ENCODE measurements at regions not wholly inside any gene's neighbourhood (a gene's known extent, or its start where the extent isn't known, plus 50 kb on each side); places are given as distances from the start of the nearest gene placed in this dataset.

GRCh38 chr15:87483468-87483867, 773.1 kb downstream of the NTRK3 start:
- no peak for DNase-seq
- Histone ChIP-seq H3K27me3 (ENCODE audit: control insufficient read depth in 1 of 2, insufficient read depth in 2 of 2, low read length in 2 of 2) (peaks cover 0 to 9% of the 10 kb centered on the region in 2 experiments), H3K4me1 (ENCODE audit: insufficient read depth, low read length) (no peaks in the 10 kb centered on the region), H3K9me3 (ENCODE audit: control insufficient read depth in 1 of 2, insufficient read depth in 1 of 2, low read length in 2 of 2) (no peaks in the 10 kb centered on the region), H3K4me3 (ENCODE audit: low read length) (no peak overlapping the region), H3K27ac (ENCODE audit: low read depth in 1 of 2, low read length in 2 of 2) (no peak overlapping the region), H3K36me3 (ENCODE audit: insufficient read depth, low read length) (no peaks in the 10 kb centered on the region)
- POLR2A ChIA-PET = no interaction called here
- no peak for TF ChIP-seq CTCF (IDR thresholded peaks at IDR 0.05)
- Mint-ChIP-seq H3K9me3 (no peaks in the 10 kb centered on the region), H3K4me3 (no peak overlapping the region), H3K36me3 (ENCODE audit: low read depth) (no peaks in the 10 kb centered on the region), H3K27me3 (no peaks in the 10 kb centered on the region), H3K4me1 (ENCODE audit: low read depth) (no peaks in the 10 kb centered on the region), H3K27ac (no peak overlapping the region)
- ATAC-seq (ENCODE audit: poor library complexity) = no peak
- intact Hi-C loops (cut with DNase I, micrococcal nuclease) = no loop called here
- CTCF ChIA-PET = no interaction called here

GRCh38 chr15:87481126-87481525, 775.4 kb downstream of the NTRK3 start:
- H3K27ac Mint-ChIP-seq = no peak overlapping the region
- H3K36me3 Mint-ChIP-seq (ENCODE audit: low read depth) = no peaks in the 10 kb centered on the region
- H3K4me1 ChIP-seq (ENCODE audit: insufficient read depth, low read length) = no peaks in the 10 kb centered on the region
- H3K4me3 Mint-ChIP-seq = no peak overlapping the region
- CTCF ChIA-PET = no interaction called here
- H3K9me3 Mint-ChIP-seq = no peaks in the 10 kb centered on the region
- no peaks in the 10 kb centered on the region for H3K9me3 ChIP-seq (ENCODE audit: control insufficient read depth in 1 of 2, insufficient read depth in 1 of 2, low read length in 2 of 2)
- H3K27ac ChIP-seq (ENCODE audit: low read depth in 1 of 2, low read length in 2 of 2) = no peak overlapping the region
- peaks cover 12% of the 10 kb centered on the region for H3K27me3 Mint-ChIP-seq
- ATAC-seq (ENCODE audit: poor library complexity) = no peak
- H3K4me1 Mint-ChIP-seq (ENCODE audit: low read depth) = no peaks in the 10 kb centered on the region
- H3K4me3 ChIP-seq (ENCODE audit: low read length) = no peak overlapping the region
- intact Hi-C loops (cut with DNase I, micrococcal nuclease) = no loop called here
- DNase-seq = no peak
- H3K36me3 ChIP-seq (ENCODE audit: insufficient read depth, low read length) = no peaks in the 10 kb centered on the region
- POLR2A ChIA-PET = no interaction called here
- no peak for TF ChIP-seq CTCF (IDR thresholded peaks at IDR 0.05)
- H3K27me3 ChIP-seq (ENCODE audit: control insufficient read depth in 1 of 2, insufficient read depth in 2 of 2, low read length in 2 of 2) = peaks cover 0 to 9% of the 10 kb centered on the region in 2 experiments

- intact Hi-C loops (cut with DNase I, micrococcal nuclease) = no loop called here
- no peak overlapping the region for H3K4me3 Mint-ChIP-seq
- H3K9me3 Mint-ChIP-seq = no peaks in the 10 kb centered on the region
- TF ChIP-seq CTCF (IDR thresholded peaks at IDR 0.05) = no peak
- Histone ChIP-seq H3K4me3 (ENCODE audit: low read length) (no peak overlapping the region), H3K4me1 (ENCODE audit: insufficient read depth, low read length) (no peaks in the 10 kb centered on the region), H3K27me3 (ENCODE audit: control insufficient read depth in 1 of 2, insufficient read depth in 2 of 2, low read length in 2 of 2) (peaks cover 0 to 9% of the 10 kb centered on the region in 2 experiments), H3K9me3 (ENCODE audit: control insufficient read depth in 1 of 2, insufficient read depth in 1 of 2, low read length in 2 of 2) (no peaks in the 10 kb centered on the region), H3K27ac (ENCODE audit: low read depth in 1 of 2, low read length in 2 of 2) (no peak overlapping the region), H3K36me3 (ENCODE audit: insufficient read depth, low read length) (no peaks in the 10 kb centered on the region)
- ChIA-PET POLR2A (no interaction called here), CTCF (no interaction called here)
- H3K4me1 Mint-ChIP-seq (ENCODE audit: low read depth) = no peaks in the 10 kb centered on the region
- peaks cover 12% of the 10 kb centered on the region for H3K27me3 Mint-ChIP-seq
- DNase-seq = no peak
- no peaks in the 10 kb centered on the region for H3K36me3 Mint-ChIP-seq (ENCODE audit: low read depth)
- no peak for ATAC-seq (ENCODE audit: poor library complexity)
- H3K27ac Mint-ChIP-seq = no peak overlapping the region
Observed at GRCh38 chr15:87478687-87479072, 777.9 kb downstream of the NTRK3 start.

Measured in CD4-positive, alpha-beta T cell (primary cell).